H1 (cell line): ENCODE measurements at regions not wholly inside any gene's neighbourhood (a gene's known extent, or its start where the extent isn't known, plus 50 kb on each side); places are given as distances from the start of the nearest gene placed in this dataset.

Experiments used
- CTCF ChIA-PET: fragments of 300-600 bp; sonication (Branson Sonifier 250); formaldehyde crosslinking; loops from one replicate; lab custom pipeline; 2021; ENCODE audit not compliant: partially characterized antibody; lab: Charles Lee
- POLR2A ChIA-PET: fragments of 300-600 bp; sonication (Branson Sonifier 250); formaldehyde crosslinking; loops from one replicate; lab custom pipeline; 2021; ENCODE audit warnings: inconsistent platforms; ENCODE audit not compliant: partially characterized antibody; lab: Charles Lee
- DNase-seq, 2 experiments: peaks; one replicate each; pipeline versions ENCODE4 v3.0.0 to v3.0.0-alpha.2; 2010 to 2022; ENCODE audit warnings: low spot score in 2 of 2, low read depth in 1 of 2, mixed read lengths in 1 of 2
- FAIRE-seq: peaks from 2 replicates; lab custom pipeline; 2011; peaks lifted over from hg19 to GRCh38; lab: Jason Lieb, UNC
- H2AFZ ChIP-seq: 2 replicates; pipeline ENCODE4 v1.8.1; 2012; ENCODE audit warnings: low read length, inconsistent platforms
- H2AK5ac ChIP-seq: 2 replicates; pipeline ENCODE4 v1.6.1; 2013; ENCODE audit warnings: low read depth, low read length
- H2BK120ac ChIP-seq: replicated peaks from 2 replicates; pipeline ENCODE3; 2013; ENCODE audit warnings: low read depth, low read length, inconsistent platforms
- H2BK12ac ChIP-seq: 2 replicates; pipeline ENCODE4 v1.6.1; 2013; ENCODE audit warnings: low read depth, low read length
- H2BK15ac ChIP-seq: 2 replicates; pipeline ENCODE4 v1.6.1; 2013; ENCODE audit warnings: low read length
- H2BK20ac ChIP-seq: 2 replicates; pipeline ENCODE4 v1.6.1; 2013; ENCODE audit warnings: low read length
- H2BK5ac ChIP-seq: 2 replicates; pipeline ENCODE4 v1.6.1; 2013; ENCODE audit warnings: low read depth, low read length
- H3K14ac ChIP-seq: 2 replicates; pipeline ENCODE4 v1.6.1; 2013; ENCODE audit warnings: inconsistent platforms; ENCODE audit not compliant: insufficient read length
- H3K18ac ChIP-seq: 2 replicates; pipeline ENCODE4 v1.6.1; 2013; ENCODE audit warnings: low read length; ENCODE audit errors: extremely low read depth
- H3K23ac ChIP-seq: 2 replicates; pipeline ENCODE4 v1.6.1; 2013; ENCODE audit warnings: inconsistent platforms; ENCODE audit not compliant: insufficient read length
- H3K23me2 ChIP-seq: 2 replicates; pipeline ENCODE4 v1.6.1; 2013; ENCODE audit warnings: low read depth, low read length
- H3K27ac ChIP-seq: 2 replicates; pipeline ENCODE4 v1.6.1; 2011; ENCODE audit warnings: low read depth, low read length, inconsistent platforms
- H3K27me3 ChIP-seq, 4 experiments: replicated peaks in 1 of 4; 1 replicate in 1 of 4; 2 replicates in 3 of 4; pipeline versions ENCODE4 v1.6.1 to v1.8.1; 2011 to 2013; ENCODE audit warnings: low read length in 3 of 4, mild to moderate bottlenecking in 3 of 4, inconsistent platforms in 2 of 4, mixed read lengths in 2 of 4, moderate library complexity in 1 of 4; ENCODE audit not compliant: control insufficient read depth in 3 of 4, insufficient read depth in 3 of 4; ENCODE audit errors: extremely low read depth in 1 of 4
- H3K36me3 ChIP-seq, 4 experiments: 2 replicates each; pipeline versions ENCODE4 v1.6.1 to v1.8.1; 2011 to 2013; ENCODE audit warnings: mild to moderate bottlenecking in 4 of 4, low read length in 3 of 4, moderate library complexity in 2 of 4, control low read depth in 1 of 4, inconsistent platforms in 1 of 4; ENCODE audit not compliant: insufficient read depth in 4 of 4, control insufficient read depth in 2 of 4
- H3K4ac ChIP-seq: replicated peaks from 2 replicates; pipeline ENCODE3; 2013; ENCODE audit warnings: low read length, low read depth, mixed read lengths, inconsistent platforms; ENCODE audit not compliant: insufficient read length
- H3K4me1 ChIP-seq, 4 experiments: replicated peaks in 1 of 4; 1 replicate in 1 of 4; 2 replicates in 3 of 4; pipeline versions ENCODE4 v1.6.1 to v1.8.1; 2011 to 2013; ENCODE audit warnings: low read length in 3 of 4, inconsistent platforms in 2 of 4, mixed read lengths in 1 of 4; ENCODE audit not compliant: insufficient read depth in 4 of 4, control insufficient read depth in 3 of 4
- H3K4me2 ChIP-seq, 2 experiments: 2 replicates each; pipeline versions ENCODE4 v1.6.1 to v1.8.1; 2011 to 2013; ENCODE audit warnings: low read depth in 2 of 2, low read length in 2 of 2, control low read depth in 1 of 2, inconsistent platforms in 1 of 2, mild to moderate bottlenecking in 1 of 2; ENCODE audit not compliant: insufficient read depth in 1 of 2
- H3K4me3 ChIP-seq, 4 experiments: fragments of 200-600, 300-600 bp in 1 of 4; sonication (generic), shearing (Covaris generic), sonication (Bioruptor Twin) in 1 of 4; 2 replicates each; pipeline versions ENCODE4 v1.5.1 to v1.8.1; 2011 to 2016; ENCODE audit warnings: low read length in 4 of 4, low read depth in 3 of 4, control low read depth in 2 of 4, inconsistent platforms in 2 of 4, mild to moderate bottlenecking in 2 of 4, mixed read lengths in 1 of 4, moderate library complexity in 1 of 4; ENCODE audit not compliant: insufficient read depth in 2 of 4; ENCODE audit errors: extremely low read depth in 1 of 4
- H3K56ac ChIP-seq: replicated peaks from 2 replicates; pipeline ENCODE3; 2013; ENCODE audit warnings: low read depth, mild to moderate bottlenecking, mixed read lengths, low read length, inconsistent platforms; ENCODE audit not compliant: insufficient read length
- H3K79me1 ChIP-seq: 2 replicates; pipeline ENCODE4 v1.6.1; 2013; ENCODE audit warnings: low read depth, low read length, control low read depth
- H3K79me2 ChIP-seq, 2 experiments: 2 replicates each; pipeline versions ENCODE4 v1.6.1 to v1.8.1; 2012 to 2013; ENCODE audit warnings: low read length in 2 of 2, mild to moderate bottlenecking in 2 of 2, inconsistent platforms in 1 of 2; ENCODE audit not compliant: insufficient read depth in 2 of 2, control insufficient read depth in 1 of 2
- H3K9ac ChIP-seq, 4 experiments: replicated peaks in 1 of 4; 1 replicate in 1 of 4; 2 replicates in 3 of 4; pipeline versions ENCODE4 v1.6.1 to v1.8.1; 2011 to 2013; ENCODE audit warnings: low read depth in 3 of 4, low read length in 3 of 4, control low read depth in 2 of 4, mild to moderate bottlenecking in 2 of 4, moderate library complexity in 2 of 4, inconsistent platforms in 1 of 4; ENCODE audit errors: extremely low read depth in 1 of 4
- H3K9me3 ChIP-seq, 2 experiments: 2 replicates each; pipeline versions ENCODE4 v1.6.1 to v1.8.1; 2012 to 2013; ENCODE audit warnings: mild to moderate bottlenecking in 2 of 2, moderate library complexity in 2 of 2, control low read depth in 1 of 2, inconsistent platforms in 1 of 2, low read depth in 1 of 2, low read length in 1 of 2, mixed read lengths in 1 of 2; ENCODE audit not compliant: insufficient read depth in 2 of 2
- H4K20me1 ChIP-seq, 2 experiments: replicated peaks in 1 of 2; 2 replicates each; pipeline versions ENCODE3 to v1.8.1; 2011 to 2013; ENCODE audit warnings: inconsistent platforms in 2 of 2, low read length in 2 of 2, mild to moderate bottlenecking in 1 of 2; ENCODE audit not compliant: insufficient read depth in 2 of 2, control insufficient read depth in 1 of 2
- H4K5ac ChIP-seq: 2 replicates; pipeline ENCODE4 v1.6.1; 2013; ENCODE audit warnings: low read length, low read depth, mixed read lengths, inconsistent platforms; ENCODE audit not compliant: insufficient read length
- H4K8ac ChIP-seq: 2 replicates; pipeline ENCODE4 v1.8.0; 2013; ENCODE audit warnings: mild to moderate bottlenecking, moderate library complexity, low read length, inconsistent platforms; ENCODE audit not compliant: insufficient read depth; ENCODE audit errors: extremely low read depth
- H4K91ac ChIP-seq: replicated peaks from 2 replicates; pipeline ENCODE3; 2013; ENCODE audit warnings: low read length, mixed read lengths, inconsistent platforms; ENCODE audit not compliant: insufficient read length
- EGR1 ChIP-seq: IDR thresholded peaks from 2 replicates; pipeline ENCODE4 v1.6.1; 2011; ENCODE audit warnings: low read depth, low read length, borderline replicate concordance
- YY1 ChIP-seq: IDR thresholded peaks from 2 replicates; pipeline ENCODE4 v1.6.1; 2011; ENCODE audit warnings: low read depth, mild to moderate bottlenecking, low read length

GRCh38 chr3:82587174-82587573 lies 825.7 kb upstream of the GBE1 start:
- Histone ChIP-seq H3K9ac (no peak overlapping the region), H4K20me1 (no peaks in the 10 kb centered on the region), H3K4ac (no peak overlapping the region), H2AFZ (no peak overlapping the region), H3K79me2 (no peaks in the 10 kb centered on the region), H2BK20ac (no peak overlapping the region)
- CTCF ChIA-PET = interaction anchor here (0.8 kb wide), 1 partner anchor 10 kb away, joined by 3 read pairs; no protein-coding TSS in a partner anchor
- TF ChIP-seq EGR1 (no peak), YY1 (no peak)
- TF ChIP-seq, all 59 proteins: peak for 0
- FAIRE-seq (no peak), DNase-seq (no peak)
- no peak overlapping the region for H4K5ac ChIP-seq
- POLR2A ChIA-PET = no interaction called here
- no peak overlapping the region for H3K56ac ChIP-seq
- no peaks in the 10 kb centered on the region for H3K4me1 ChIP-seq
- no peak overlapping the region for H2BK5ac ChIP-seq
- H4K8ac ChIP-seq = no peak overlapping the region
- H3K9me3 ChIP-seq = peaks cover 0 to 15% of the 10 kb centered on the region in 2 experiments; a peak in 2 of 4 replicates
- H2BK15ac ChIP-seq = no peak overlapping the region
- no peak overlapping the region for H3K14ac ChIP-seq
- no peak overlapping the region for H3K27ac ChIP-seq
- H3K23ac ChIP-seq = no peak overlapping the region
- no peaks in the 10 kb centered on the region for H3K23me2 ChIP-seq
- no peak overlapping the region for H2AK5ac ChIP-seq
- no peaks in the 10 kb centered on the region; a peak in 1 of 8 replicates for H3K36me3 ChIP-seq
- H3K18ac ChIP-seq = no peak overlapping the region
- no peaks in the 10 kb centered on the region for H3K79me1 ChIP-seq
- no peak overlapping the region for H4K91ac ChIP-seq
- H2BK12ac ChIP-seq = no peak overlapping the region
- H3K4me3 ChIP-seq = no peak overlapping the region
- no peak overlapping the region for H3K4me2 ChIP-seq
- no peaks in the 10 kb centered on the region for H3K27me3 ChIP-seq
- H2BK120ac ChIP-seq = no peak overlapping the region
